HS-5 (cell line): ENCODE measurements at regions not wholly inside any gene's neighbourhood (a gene's known extent, or its start where the extent isn't known, plus 50 kb on each side); places are given as distances from the start of the nearest gene placed in this dataset.
"Not testable (repeated sequence)": the region's sequence is repeated elsewhere in the genome, so short reads cannot be mapped to it uniquely, and the experiment has no call there.

Experiments used
- DNase-seq: peaks from one replicate; pipeline ENCODE4 v3.0.0-alpha.2; 2012; ENCODE audit warnings: low read depth

GRCh38 chr4:103415801-103416200, 217.7 kb upstream of the CENPE start:
- DNase-seq, result no peak

GRCh38 chr4:103412646-103413045, 214.5 kb upstream of the CENPE start:
- DNase-seq, result not testable (repeated sequence)

- no peak for DNase-seq
Observed at GRCh38 chr4:103410386-103410785, 212.2 kb upstream of the CENPE start.

GRCh38 chr4:103405415-103405814, 207.3 kb upstream of the CENPE start:
- DNase-seq, result no peak

- no peak for DNase-seq
Observed at GRCh38 chr4:103403619-103404018, 205.5 kb upstream of the CENPE start.

GRCh38 chr4:103402198-103402597, 204.1 kb upstream of the CENPE start:
- DNase-seq, result no peak

- DNase-seq, result no peak
Observed at GRCh38 chr4:103400405-103400804, 202.3 kb upstream of the CENPE start.

GRCh38 chr4:103397541-103397940, 199.4 kb upstream of the CENPE start:
- no peak for DNase-seq

- DNase-seq, result not testable (repeated sequence)
Observed at GRCh38 chr4:103387508-103388011, 189.4 kb upstream of the CENPE start.

- not testable (repeated sequence) for DNase-seq
Observed at GRCh38 chr4:103385565-103385964, 187.4 kb upstream of the CENPE start.

GRCh38 chr4:103375278-103375677, 177.1 kb upstream of the CENPE start:
- peak; percentile 50 for DNase-seq

GRCh38 chr4:103374758-103375157, 176.6 kb upstream of the CENPE start:
- no peak for DNase-seq

GRCh38 chr4:103374306-103374705, 176.2 kb upstream of the CENPE start:
- DNase-seq, result no peak

- no peak for DNase-seq
Observed at GRCh38 chr4:103372002-103372558, 173.9 kb upstream of the CENPE start.

GRCh38 chr4:103370336-103370735, 172.2 kb upstream of the CENPE start:
- no peak for DNase-seq

- no peak for DNase-seq
Observed at GRCh38 chr4:103365285-103365684, 167.1 kb upstream of the CENPE start.

- DNase-seq, result no peak
Observed at GRCh38 chr4:103364083-103364482, 165.9 kb upstream of the CENPE start.

- no peak for DNase-seq
Observed at GRCh38 chr4:103361926-103362325, 163.8 kb upstream of the CENPE start.

GRCh38 chr4:103359900-103360299, 161.8 kb upstream of the CENPE start:
- no peak for DNase-seq

GRCh38 chr4:103354006-103354405, 155.9 kb upstream of the CENPE start:
- DNase-seq, result no peak

- no peak for DNase-seq
Observed at GRCh38 chr4:103329642-103330041, 131.5 kb upstream of the CENPE start.

GRCh38 chr4:103324811-103325210, 126.7 kb upstream of the CENPE start:
- DNase-seq, result no peak

- DNase-seq, result no peak
Observed at GRCh38 chr4:103318327-103318726, 120.2 kb upstream of the CENPE start.

GRCh38 chr4:103308248-103308561, 110.1 kb upstream of the CENPE start:
- DNase-seq, result no peak
